Osteoblast (primary cell): ENCODE measurements at regions not wholly inside any gene's neighbourhood (a gene's known extent, or its start where the extent isn't known, plus 50 kb on each side); places are given as distances from the start of the nearest gene placed in this dataset.

Source experiments
- DNase-seq: peaks from one replicate; pipeline ENCODE4 v3.0.0; 2011; ENCODE audit warnings: low spot score, mixed read lengths; ENCODE audit not compliant: insufficient read length; ENCODE audit errors: missing footprints
- H2AFZ ChIP-seq: 2 replicates; pipeline ENCODE4 v1.6.0; 2011; ENCODE audit warnings: mild to moderate bottlenecking, low read length
- H3K27ac ChIP-seq: 2 replicates; pipeline ENCODE4 v1.5.1; 2011; ENCODE audit warnings: mild to moderate bottlenecking, low read depth, low read length, moderate library complexity
- H3K27me3 ChIP-seq: 2 replicates; pipeline ENCODE4 v1.6.0; 2012; ENCODE audit warnings: mild to moderate bottlenecking, control low read depth, inconsistent platforms, low read length, moderate library complexity; ENCODE audit not compliant: insufficient read depth
- H3K36me3 ChIP-seq: 2 replicates; pipeline ENCODE4 v1.5.1; 2011; ENCODE audit warnings: mild to moderate bottlenecking, low read length, control low read depth, moderate library complexity; ENCODE audit not compliant: insufficient read depth
- H3K4me1 ChIP-seq: 2 replicates; pipeline ENCODE4 v1.5.1; 2011; ENCODE audit warnings: mild to moderate bottlenecking, low read length, control low read depth, moderate library complexity; ENCODE audit not compliant: insufficient read depth
- H3K4me2 ChIP-seq: 2 replicates; pipeline ENCODE4 v1.6.0; 2011; ENCODE audit warnings: mild to moderate bottlenecking, low read length; ENCODE audit not compliant: insufficient read depth
- H3K4me3 ChIP-seq: fragments of 200-600 bp; sonication (generic); 3 replicates; pipeline ENCODE4 v1.5.1; 2012; ENCODE audit warnings: mild to moderate bottlenecking, low read length, inconsistent platforms; ENCODE audit not compliant: insufficient read depth
- H3K79me2 ChIP-seq: 2 replicates; pipeline ENCODE4 v1.6.0; 2012; ENCODE audit warnings: mild to moderate bottlenecking, low read length, control low read depth, inconsistent platforms; ENCODE audit not compliant: insufficient read depth
- H3K9me3 ChIP-seq: 2 replicates; pipeline ENCODE4 v1.5.1; 2011; ENCODE audit warnings: low read depth, low read length, control low read depth
- H4K20me1 ChIP-seq: 2 replicates; pipeline ENCODE4 v1.6.0; 2012; ENCODE audit warnings: mild to moderate bottlenecking, low read length, control low read depth; ENCODE audit not compliant: insufficient read depth
- TF ChIP-seq, protein P1 (sequence below): IDR thresholded peaks from 2 replicates; pipeline ENCODE4 v1.5.1; 2011; ENCODE audit warnings: mild to moderate bottlenecking, low read depth, low read length, moderate library complexity; ENCODE audit errors: extremely low read depth

DNA sequence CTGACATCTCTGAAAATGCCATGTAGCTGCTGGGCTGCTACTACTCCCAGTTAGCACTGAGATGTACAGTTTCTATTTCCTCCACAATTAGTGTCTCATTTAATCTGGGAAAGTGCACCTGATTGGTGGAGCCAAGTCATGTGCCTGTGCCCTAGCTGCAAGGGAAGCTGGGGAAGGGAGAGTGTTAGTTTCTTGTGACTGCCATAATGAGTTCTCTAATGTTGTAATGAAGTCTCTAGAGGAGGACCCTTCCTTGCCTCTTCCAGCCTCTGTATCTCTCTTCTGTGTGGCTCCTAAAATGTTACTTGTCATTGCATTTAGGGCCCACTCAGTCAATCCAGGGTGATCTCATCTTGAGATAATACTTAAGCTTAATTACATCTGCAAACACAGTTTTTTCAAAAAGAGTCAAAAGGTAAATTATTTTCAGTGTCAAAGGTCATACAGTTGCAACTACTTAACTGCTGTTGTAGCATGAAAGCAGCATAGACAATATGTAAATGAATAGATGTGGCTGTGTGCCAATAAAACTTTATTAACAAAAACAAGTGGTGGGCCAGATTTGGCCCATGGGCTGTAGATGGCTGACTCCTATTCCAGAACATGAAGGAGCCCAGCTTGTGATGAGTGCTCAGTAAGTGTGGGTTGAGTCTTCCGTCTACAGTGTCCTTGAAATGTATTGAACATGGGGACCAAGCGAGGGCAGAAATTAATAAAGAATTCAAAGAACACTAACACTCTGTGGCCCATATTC, 137.2 kb upstream of the MAP1LC3B2 start:
- Histone ChIP-seq H3K27ac (no peak overlapping the region), H3K79me2 (no peaks in the 10 kb centered on the region), H4K20me1 (no peaks in the 10 kb centered on the region), H3K4me3 (no peak overlapping the region), H3K4me2 (no peak overlapping the region), H3K27me3 (no peaks in the 10 kb centered on the region), H3K4me1 (peaks cover 22% of the 10 kb centered on the region), H2AFZ (no peak overlapping the region), H3K36me3 (no peaks in the 10 kb centered on the region), H3K9me3 (no peaks in the 10 kb centered on the region)
- DNase-seq: no peak
- TF ChIP-seq, protein P1, sequence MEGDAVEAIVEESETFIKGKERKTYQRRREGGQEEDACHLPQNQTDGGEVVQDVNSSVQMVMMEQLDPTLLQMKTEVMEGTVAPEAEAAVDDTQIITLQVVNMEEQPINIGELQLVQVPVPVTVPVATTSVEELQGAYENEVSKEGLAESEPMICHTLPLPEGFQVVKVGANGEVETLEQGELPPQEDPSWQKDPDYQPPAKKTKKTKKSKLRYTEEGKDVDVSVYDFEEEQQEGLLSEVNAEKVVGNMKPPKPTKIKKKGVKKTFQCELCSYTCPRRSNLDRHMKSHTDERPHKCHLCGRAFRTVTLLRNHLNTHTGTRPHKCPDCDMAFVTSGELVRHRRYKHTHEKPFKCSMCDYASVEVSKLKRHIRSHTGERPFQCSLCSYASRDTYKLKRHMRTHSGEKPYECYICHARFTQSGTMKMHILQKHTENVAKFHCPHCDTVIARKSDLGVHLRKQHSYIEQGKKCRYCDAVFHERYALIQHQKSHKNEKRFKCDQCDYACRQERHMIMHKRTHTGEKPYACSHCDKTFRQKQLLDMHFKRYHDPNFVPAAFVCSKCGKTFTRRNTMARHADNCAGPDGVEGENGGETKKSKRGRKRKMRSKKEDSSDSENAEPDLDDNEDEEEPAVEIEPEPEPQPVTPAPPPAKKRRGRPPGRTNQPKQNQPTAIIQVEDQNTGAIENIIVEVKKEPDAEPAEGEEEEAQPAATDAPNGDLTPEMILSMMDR: no peak

DNA sequence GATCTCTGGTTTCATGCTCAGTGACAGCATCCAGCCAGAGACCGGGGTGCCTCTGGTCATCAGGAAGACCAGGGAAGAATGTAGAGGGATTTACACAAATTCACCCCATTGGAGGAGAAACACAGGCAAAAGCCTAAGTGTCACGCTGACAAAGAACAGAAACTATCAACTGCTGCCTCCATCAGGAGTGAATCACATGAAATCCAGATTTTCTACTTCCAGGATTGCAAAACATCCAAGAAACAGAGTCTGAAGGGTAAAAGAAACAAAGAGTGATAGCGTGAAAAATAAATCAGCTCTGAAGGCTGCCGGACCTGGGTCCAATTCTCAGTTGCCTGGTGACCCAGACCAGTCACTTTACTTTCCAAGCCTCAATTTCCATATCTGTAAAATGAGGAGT, 136.1 kb upstream of the MAP1LC3B2 start:
- no peaks in the 10 kb centered on the region for H3K9me3 ChIP-seq
- TF ChIP-seq, protein P1: no peak
- H3K27me3 ChIP-seq: no peaks in the 10 kb centered on the region
- DNase-seq: no peak
- H2AFZ ChIP-seq: peak overlapping the region; percentile 67
- H3K36me3 ChIP-seq: no peaks in the 10 kb centered on the region
- H3K27ac ChIP-seq: peak overlapping the region; percentile 47
- no peaks in the 10 kb centered on the region for H4K20me1 ChIP-seq
- H3K4me1 ChIP-seq: peaks cover 31% of the 10 kb centered on the region
- H3K79me2 ChIP-seq: no peaks in the 10 kb centered on the region
- peak overlapping the region; percentile 37 for H3K4me2 ChIP-seq
- no peak overlapping the region for H3K4me3 ChIP-seq

DNA sequence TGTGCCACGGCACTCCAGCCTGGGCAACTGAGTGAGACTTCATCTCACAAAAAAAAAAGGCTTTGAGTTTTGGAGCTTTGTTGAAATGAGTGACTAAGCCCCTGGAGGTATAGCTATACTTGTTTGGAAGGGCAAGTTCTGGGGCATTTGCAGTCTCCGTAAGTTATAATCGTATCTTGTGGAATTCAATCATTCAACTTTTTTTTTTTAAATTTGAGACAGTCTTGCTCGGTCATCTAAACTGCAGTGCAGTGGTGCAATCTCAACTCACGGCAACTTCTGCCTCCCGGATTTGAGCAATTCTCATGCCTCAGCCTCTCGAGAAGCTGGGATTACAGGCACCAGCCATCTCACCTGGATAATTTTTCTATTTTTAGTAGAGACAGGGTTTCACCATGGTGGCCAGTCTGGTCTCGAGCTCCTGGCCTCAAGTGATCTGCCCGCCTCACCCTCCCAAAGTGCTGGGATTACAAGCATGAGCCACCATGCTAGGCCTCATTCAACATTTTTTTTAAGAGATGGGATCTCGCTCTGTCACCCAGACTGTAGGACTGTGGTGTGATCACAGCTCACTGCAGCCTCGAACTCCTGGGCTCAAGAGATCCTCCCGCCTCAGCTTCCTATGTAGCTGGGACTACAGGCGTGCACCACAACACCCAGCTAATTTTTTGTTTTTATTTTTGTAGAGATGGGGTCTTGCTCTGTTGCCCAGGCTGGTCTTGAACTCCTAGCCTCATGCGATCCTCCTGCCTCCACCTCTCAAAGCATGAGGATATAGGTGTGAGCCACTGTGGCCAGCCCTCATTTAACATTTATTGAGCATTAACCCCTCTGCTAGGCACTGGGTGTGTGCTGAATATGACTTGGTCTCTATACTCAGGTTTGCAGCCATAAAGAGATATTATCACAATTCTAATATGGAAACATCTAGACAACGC, 133.7 kb upstream of the MAP1LC3B2 start:
- peak overlapping the region; percentile 64 for H3K27ac ChIP-seq
- no peak overlapping the region for H2AFZ ChIP-seq
- H3K79me2 ChIP-seq: no peaks in the 10 kb centered on the region
- no peaks in the 10 kb centered on the region for H4K20me1 ChIP-seq
- peaks cover 31% of the 10 kb centered on the region for H3K4me1 ChIP-seq
- TF ChIP-seq, protein P1: no peak
- DNase-seq: no peak
- H3K27me3 ChIP-seq: no peaks in the 10 kb centered on the region
- H3K4me3 ChIP-seq: no peak overlapping the region
- H3K36me3 ChIP-seq: no peaks in the 10 kb centered on the region
- peak overlapping the region; percentile 46 for H3K4me2 ChIP-seq
- no peaks in the 10 kb centered on the region for H3K9me3 ChIP-seq
